HS-27A (cell line): ENCODE measurements at regions not wholly inside any gene's neighbourhood (a gene's known extent, or its start where the extent isn't known, plus 50 kb on each side); places are given as distances from the start of the nearest gene placed in this dataset.
A peak's percentile ranks its signal among the peaks of the same experiment; 100 is the strongest.
"Not testable (repeated sequence)": the region's sequence is repeated elsewhere in the genome, so short reads cannot be mapped to it uniquely, and the experiment has no call there.

Experiments
- DNase-seq: peaks from one replicate; pipeline ENCODE4 v3.0.0-alpha.2; 2012; ENCODE audit warnings: low read depth, missing footprints

GRCh38 chr15:45868109-45868691 lies 233.4 kb downstream of the SQOR start:
- no peak for DNase-seq

- no peak for DNase-seq
Observed at GRCh38 chr15:45869034-45869668, 234.3 kb downstream of the SQOR start.

GRCh38 chr15:45871121-45871855 lies 236.5 kb downstream of the SQOR start:
- DNase-seq, result no peak

GRCh38 chr15:45873781-45874180 lies 239.0 kb downstream of the SQOR start:
- no peak for DNase-seq

GRCh38 chr15:45874566-45874965 lies 239.7 kb downstream of the SQOR start:
- not testable (repeated sequence) for DNase-seq

- no peak for DNase-seq
Observed at GRCh38 chr15:45884289-45884688, 249.5 kb downstream of the SQOR start.

GRCh38 chr15:45884755-45885445 lies 250.1 kb downstream of the SQOR start:
- DNase-seq, result no peak

- no peak for DNase-seq
Observed at GRCh38 chr15:45885801-45886200, 251.0 kb downstream of the SQOR start.

- DNase-seq, result no peak
Observed at GRCh38 chr15:45891766-45892165, 256.9 kb downstream of the SQOR start.

GRCh38 chr15:45892182-45892581 lies 257.4 kb downstream of the SQOR start:
- DNase-seq, result no peak

GRCh38 chr15:45903283-45903682 lies 268.5 kb downstream of the SQOR start:
- no peak for DNase-seq

- no peak for DNase-seq
Observed at GRCh38 chr15:45904019-45904418, 269.2 kb downstream of the SQOR start.

GRCh38 chr15:45906230-45906629 lies 271.4 kb downstream of the SQOR start:
- DNase-seq, result no peak

- no peak for DNase-seq
Observed at GRCh38 chr15:45910671-45911070, 275.8 kb downstream of the SQOR start.

GRCh38 chr15:45913451-45913850 lies 278.6 kb downstream of the SQOR start:
- DNase-seq, result no peak

GRCh38 chr15:45914425-45914824 lies 279.6 kb downstream of the SQOR start:
- no peak for DNase-seq

- DNase-seq, result no peak
Observed at GRCh38 chr15:45918839-45919238, 284.0 kb downstream of the SQOR start.

GRCh38 chr15:45919806-45920205 lies 285.0 kb downstream of the SQOR start:
- peak; percentile 62 for DNase-seq

GRCh38 chr15:45921376-45921775 lies 286.5 kb downstream of the SQOR start:
- DNase-seq, result no peak

GRCh38 chr15:45921978-45922377 lies 287.1 kb downstream of the SQOR start:
- DNase-seq, result no peak

- no peak for DNase-seq
Observed at GRCh38 chr15:45941367-45941766, 306.5 kb downstream of the SQOR start.

GRCh38 chr15:45943240-45943639 lies 308.4 kb downstream of the SQOR start:
- DNase-seq, result no peak

- no peak for DNase-seq
Observed at GRCh38 chr15:45946111-45946510, 311.3 kb downstream of the SQOR start.
